ENCODE measurements at regions not wholly inside any gene's neighbourhood (a gene's known extent, or its start where the extent isn't known, plus 50 kb on each side); places are given as distances from the start of the nearest gene placed in this dataset.

GRCh38 chr5:158614951-158615350, 484.8 kb downstream of the EBF1 start:
- TF ChIP-seq CTCF (IDR thresholded peaks at IDR 0.05; ENCODE audit: insufficient read depth, low read length, poor library complexity, severe bottlenecking) (no peak), EZH2phosphoT487 (conservative IDR thresholded peaks at IDR 0.05; ENCODE audit: low read length) (no peak)

All from SU-DHL-6 (cell line).